HFF-Myc (cell line): ENCODE measurements at regions not wholly inside any gene's neighbourhood (a gene's known extent, or its start where the extent isn't known, plus 50 kb on each side); places are given as distances from the start of the nearest gene placed in this dataset.

ENCODE experiments used
- DNase-seq: peaks from one replicate; pipeline ENCODE4 v3.0.0-alpha.2; 2011; ENCODE audit warnings: low read depth; ENCODE audit errors: extremely low read depth
- H3K4me3 ChIP-seq: replicated peaks from 2 replicates; pipeline ENCODE4 v1.5.1; 2011; ENCODE audit warnings: low read depth, mild to moderate bottlenecking, control low read depth, low read length
- CTCF ChIP-seq: IDR thresholded peaks from 2 replicates; pipeline ENCODE4 v1.5.1; 2012; ENCODE audit warnings: mild to moderate bottlenecking, low read depth, low read length, control low read depth; ENCODE audit errors: missing control alignments

GRCh38 chr2:51511002-51511401, 479.1 kb upstream of the NRXN1 start:
- no peak for DNase-seq
- no peak for TF ChIP-seq CTCF
- no peak overlapping the region for H3K4me3 ChIP-seq

- TF ChIP-seq CTCF, result no peak
- H3K4me3 ChIP-seq, result no peak overlapping the region
- no peak for DNase-seq
Observed at GRCh38 chr2:51510303-51510702, 478.4 kb upstream of the NRXN1 start.

- H3K4me3 ChIP-seq, result no peak overlapping the region
- DNase-seq, result no peak
- no peak for TF ChIP-seq CTCF
Observed at GRCh38 chr2:51505533-51505932, 473.6 kb upstream of the NRXN1 start.

- TF ChIP-seq CTCF, result no peak
- no peak for DNase-seq
- H3K4me3 ChIP-seq, result no peak overlapping the region
Observed at GRCh38 chr2:51490576-51491234, 458.8 kb upstream of the NRXN1 start.

- DNase-seq, result no peak
- TF ChIP-seq CTCF, result no peak
- no peak overlapping the region for H3K4me3 ChIP-seq
Observed at GRCh38 chr2:51484605-51485004, 452.7 kb upstream of the NRXN1 start.

- H3K4me3 ChIP-seq, result no peak overlapping the region
- DNase-seq, result no peak
- TF ChIP-seq CTCF, result no peak
Observed at GRCh38 chr2:51483720-51484119, 451.8 kb upstream of the NRXN1 start.

GRCh38 chr2:51472783-51473182, 440.9 kb upstream of the NRXN1 start:
- no peak for TF ChIP-seq CTCF

More at GRCh38 chr2:51472783-51473182, 440.9 kb upstream of the NRXN1 start:
- no peak overlapping the region for H3K4me3 ChIP-seq
- DNase-seq, result no peak
